ENCODE measurements at regions not wholly inside any gene's neighbourhood (a gene's known extent, or its start where the extent isn't known, plus 50 kb on each side); places are given as distances from the start of the nearest gene placed in this dataset.
"Not testable (repeated sequence)": the region's sequence is repeated elsewhere in the genome, so short reads cannot be mapped to it uniquely, and the experiment has no call there.

GRCh38 chr4:67393699-67394281 lies 151.5 kb downstream of the CENPC start:
- H3K4me3 ChIP-seq (ENCODE audit: low read depth, low read length) = no peak overlapping the region
- DNase-seq (ENCODE audit: low read depth) = peak; percentile 73
- peak; percentile 54 for TF ChIP-seq CTCF (IDR thresholded peaks at IDR 0.05; ENCODE audit: insufficient read depth, low read length)

GRCh38 chr4:67393007-67393406 lies 152.3 kb downstream of the CENPC start:
- TF ChIP-seq CTCF (IDR thresholded peaks at IDR 0.05; ENCODE audit: insufficient read depth, low read length) = no peak
- DNase-seq (ENCODE audit: low read depth) = no peak
- H3K4me3 ChIP-seq (ENCODE audit: low read depth, low read length) = no peak overlapping the region

- not testable (repeated sequence) for DNase-seq (ENCODE audit: low read depth); H3K4me3 ChIP-seq (ENCODE audit: low read depth, low read length)
Observed at GRCh38 chr4:67381406-67381804, 163.9 kb downstream of the CENPC start.

- DNase-seq (ENCODE audit: low read depth); H3K4me3 ChIP-seq (ENCODE audit: low read depth, low read length): not testable (repeated sequence)
Observed at GRCh38 chr4:67380702-67381405, 164.4 kb downstream of the CENPC start.

GRCh38 chr4:67380154-67380553 lies 165.1 kb downstream of the CENPC start:
- no peak for TF ChIP-seq CTCF (IDR thresholded peaks at IDR 0.05; ENCODE audit: insufficient read depth, low read length)
- no peak for DNase-seq (ENCODE audit: low read depth)
- no peak overlapping the region for H3K4me3 ChIP-seq (ENCODE audit: low read depth, low read length)

- no peak for DNase-seq (ENCODE audit: low read depth)
- TF ChIP-seq CTCF (IDR thresholded peaks at IDR 0.05; ENCODE audit: insufficient read depth, low read length) = no peak
- no peak overlapping the region for H3K4me3 ChIP-seq (ENCODE audit: low read depth, low read length)
Observed at GRCh38 chr4:67375291-67375690, 170.0 kb downstream of the CENPC start.

- no peak overlapping the region for H3K4me3 ChIP-seq (ENCODE audit: low read depth, low read length)
- no peak for TF ChIP-seq CTCF (IDR thresholded peaks at IDR 0.05; ENCODE audit: insufficient read depth, low read length)
- DNase-seq (ENCODE audit: low read depth) = peak; percentile 10
Observed at GRCh38 chr4:67371615-67372014, 173.7 kb downstream of the CENPC start.

- H3K4me3 ChIP-seq (ENCODE audit: low read depth, low read length) = no peak overlapping the region
- DNase-seq (ENCODE audit: low read depth) = peak; percentile 6
- TF ChIP-seq CTCF (IDR thresholded peaks at IDR 0.05; ENCODE audit: insufficient read depth, low read length) = no peak
Observed at GRCh38 chr4:67366311-67366861, 178.9 kb downstream of the CENPC start.

Data from fibroblast of the aortic adventitia (primary cell).